Hepatocyte (in vitro differentiated cells): ENCODE measurements at regions not wholly inside any gene's neighbourhood (a gene's known extent, or its start where the extent isn't known, plus 50 kb on each side); places are given as distances from the start of the nearest gene placed in this dataset.
"Not testable (repeated sequence)": the region's sequence is repeated elsewhere in the genome, so short reads cannot be mapped to it uniquely, and the experiment has no call there.

ENCODE experiments used
- DNase-seq: peaks from one replicate; pipeline ENCODE4 v3.0.0-alpha.2; 2016; ENCODE audit warnings: low spot score
- H2AFZ ChIP-seq: fragments of 200-600 bp; sonication (generic); 2 replicates; pipeline ENCODE4 v1.6.0; 2016; ENCODE audit warnings: antibody characterized with exemption, mild to moderate bottlenecking
- H3K27ac ChIP-seq: fragments of 200-600 bp; sonication (generic); 2 replicates; pipeline ENCODE4 v1.5.1; 2016; ENCODE audit warnings: mild to moderate bottlenecking
- H3K27me3 ChIP-seq: fragments of 200-600 bp; sonication (generic); 2 replicates; pipeline ENCODE4 v1.6.1; 2016
- H3K36me3 ChIP-seq: fragments of 200-600 bp; sonication (generic); replicated peaks from 2 replicates; pipeline ENCODE4 v1.5.1; 2016; ENCODE audit warnings: low read depth; ENCODE audit not compliant: insufficient read depth
- H3K4me1 ChIP-seq: fragments of 200-600 bp; sonication (generic); 2 replicates; pipeline ENCODE4 v1.5.1; 2016; ENCODE audit warnings: mild to moderate bottlenecking, moderate library complexity; ENCODE audit not compliant: insufficient read depth
- H3K4me2 ChIP-seq: fragments of 200-600 bp; sonication (generic); 2 replicates; pipeline ENCODE4 v1.6.0; 2016
- H3K4me3 ChIP-seq: fragments of 200-600 bp; sonication (generic); 2 replicates; pipeline ENCODE4 v1.5.1; 2016; ENCODE audit warnings: mild to moderate bottlenecking
- H3K79me2 ChIP-seq: fragments of 200-600 bp; sonication (generic); 2 replicates; pipeline ENCODE4 v1.6.0; 2017; ENCODE audit warnings: mild to moderate bottlenecking
- H3K9me2 ChIP-seq: fragments of 200-600 bp; sonication (generic); replicated peaks from 2 replicates; pipeline ENCODE4 v1.6.0; 2017; ENCODE audit warnings: mild to moderate bottlenecking; ENCODE audit not compliant: insufficient read depth
- H3K9me3 ChIP-seq: fragments of 200-600 bp; sonication (generic); 2 replicates; pipeline ENCODE4 v1.5.1; 2016; ENCODE audit warnings: low read depth, mild to moderate bottlenecking
- H4K20me1 ChIP-seq: fragments of 200-600 bp; sonication (generic); 2 replicates; pipeline ENCODE4 v1.6.0; 2016; ENCODE audit warnings: mild to moderate bottlenecking; ENCODE audit not compliant: insufficient read depth, poor library complexity, severe bottlenecking
- EZH2 ChIP-seq: fragments of 200-600 bp; sonication (generic); IDR thresholded peaks from 2 replicates; pipeline ENCODE4 v1.6.1; 2016; ENCODE audit warnings: antibody characterized with exemption, mild to moderate bottlenecking, borderline replicate concordance
- EZH2phosphoT487 ChIP-seq: fragments of 200-600 bp; sonication (generic); IDR thresholded peaks from one replicate; pipeline ENCODE4 v1.6.1; 2018; ENCODE audit warnings: antibody characterized with exemption, mild to moderate bottlenecking, low read depth, moderate library complexity; ENCODE audit not compliant: unreplicated experiment, severe bottlenecking
- WGBS: methylation state at CpG from one replicate; pipeline ENCODE4 v1.1.6; 2016; ENCODE audit warnings: low lambda C conversion rate; ENCODE audit errors: missing lambda C conversion rate; 5-methylcytosine and 5-hydroxymethylcytosine counted together
- TF ChIP-seq, protein P1 (sequence below): fragments of 200-600 bp; sonication (generic); IDR thresholded peaks from 2 replicates; pipeline ENCODE4 v1.5.1; 2016; ENCODE audit warnings: antibody characterized with exemption, mild to moderate bottlenecking; ENCODE audit not compliant: poor library complexity

DNA sequence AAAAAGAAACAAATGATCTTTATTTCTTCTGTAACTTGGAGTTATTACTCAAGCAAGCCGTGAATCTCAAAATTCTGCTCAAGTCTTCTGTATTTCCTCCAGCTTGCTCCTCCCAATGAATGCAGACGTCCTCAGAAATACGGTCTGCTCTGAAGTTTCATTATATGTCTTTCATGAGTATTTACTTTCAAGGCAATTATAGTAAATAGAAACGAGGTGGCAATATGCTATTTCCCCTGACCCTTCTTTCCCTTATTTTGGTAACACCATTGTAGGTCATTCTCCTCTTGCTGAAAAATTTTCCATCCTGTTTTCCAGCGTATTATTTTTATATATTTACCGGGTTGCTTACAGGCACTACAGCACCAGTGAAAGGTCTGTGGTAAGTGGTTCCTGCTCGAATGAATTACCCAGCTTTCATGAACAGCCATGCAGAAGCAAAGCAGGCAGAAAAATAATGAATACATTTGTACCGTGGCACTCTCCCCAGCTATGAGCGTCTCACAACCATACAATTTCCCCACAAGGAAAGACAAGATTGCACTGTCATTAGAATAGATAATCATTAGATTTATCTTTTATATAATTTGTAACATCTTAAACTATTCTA, 350.9 kb upstream of the PKN2 start:
- Histone ChIP-seq H3K9me2 (no peaks in the 10 kb centered on the region), H3K4me1 (no peaks in the 10 kb centered on the region), H3K9me3 (no peaks in the 10 kb centered on the region), H2AFZ (no peak overlapping the region), H3K4me2 (no peak overlapping the region), H3K36me3 (no peaks in the 10 kb centered on the region), H3K4me3 (no peak overlapping the region), H3K27ac (no peak overlapping the region), H3K27me3 (no peaks in the 10 kb centered on the region), H3K79me2 (no peaks in the 10 kb centered on the region), H4K20me1 (no peaks in the 10 kb centered on the region)
- DNase-seq, result no peak
- no peak for TF ChIP-seq EZH2phosphoT487
- WGBS, result 65% methylated on average over 9 of the region's 9 CpGs

DNA sequence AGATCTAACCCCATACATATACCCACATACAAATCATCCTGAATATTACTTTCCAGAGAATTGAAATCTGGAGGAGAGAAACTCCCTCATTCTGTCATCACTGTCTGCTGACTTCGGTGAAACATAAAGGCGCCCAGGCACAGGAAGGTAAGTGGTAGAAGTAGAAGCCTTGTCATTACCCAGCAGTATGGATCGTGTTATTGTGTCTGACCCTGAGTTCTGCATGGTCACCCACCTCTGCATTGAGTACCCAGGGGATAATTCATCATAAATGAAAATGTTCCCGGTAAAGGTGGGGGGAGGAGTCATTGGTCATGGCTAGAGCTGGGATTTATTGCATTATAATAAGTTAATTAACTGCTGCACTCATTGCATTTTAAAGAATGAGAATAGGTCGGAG, 342.6 kb upstream of the PKN2 start:
- Histone ChIP-seq H3K4me2 (no peak overlapping the region), H3K9me2 (no peaks in the 10 kb centered on the region), H2AFZ (no peak overlapping the region), H3K4me3 (no peak overlapping the region), H3K27me3 (no peaks in the 10 kb centered on the region), H3K36me3 (no peaks in the 10 kb centered on the region), H3K79me2 (no peaks in the 10 kb centered on the region), H3K27ac (no peak overlapping the region), H3K9me3 (no peaks in the 10 kb centered on the region), H3K4me1 (no peaks in the 10 kb centered on the region), H4K20me1 (no peaks in the 10 kb centered on the region)
- DNase-seq, result no peak
- 90% methylated on average over 5 of the region's 5 CpGs for WGBS
- TF ChIP-seq, protein P1, sequence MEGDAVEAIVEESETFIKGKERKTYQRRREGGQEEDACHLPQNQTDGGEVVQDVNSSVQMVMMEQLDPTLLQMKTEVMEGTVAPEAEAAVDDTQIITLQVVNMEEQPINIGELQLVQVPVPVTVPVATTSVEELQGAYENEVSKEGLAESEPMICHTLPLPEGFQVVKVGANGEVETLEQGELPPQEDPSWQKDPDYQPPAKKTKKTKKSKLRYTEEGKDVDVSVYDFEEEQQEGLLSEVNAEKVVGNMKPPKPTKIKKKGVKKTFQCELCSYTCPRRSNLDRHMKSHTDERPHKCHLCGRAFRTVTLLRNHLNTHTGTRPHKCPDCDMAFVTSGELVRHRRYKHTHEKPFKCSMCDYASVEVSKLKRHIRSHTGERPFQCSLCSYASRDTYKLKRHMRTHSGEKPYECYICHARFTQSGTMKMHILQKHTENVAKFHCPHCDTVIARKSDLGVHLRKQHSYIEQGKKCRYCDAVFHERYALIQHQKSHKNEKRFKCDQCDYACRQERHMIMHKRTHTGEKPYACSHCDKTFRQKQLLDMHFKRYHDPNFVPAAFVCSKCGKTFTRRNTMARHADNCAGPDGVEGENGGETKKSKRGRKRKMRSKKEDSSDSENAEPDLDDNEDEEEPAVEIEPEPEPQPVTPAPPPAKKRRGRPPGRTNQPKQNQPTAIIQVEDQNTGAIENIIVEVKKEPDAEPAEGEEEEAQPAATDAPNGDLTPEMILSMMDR, result no peak
- no peak for TF ChIP-seq EZH2phosphoT487
- TF ChIP-seq EZH2, result no peak

DNA sequence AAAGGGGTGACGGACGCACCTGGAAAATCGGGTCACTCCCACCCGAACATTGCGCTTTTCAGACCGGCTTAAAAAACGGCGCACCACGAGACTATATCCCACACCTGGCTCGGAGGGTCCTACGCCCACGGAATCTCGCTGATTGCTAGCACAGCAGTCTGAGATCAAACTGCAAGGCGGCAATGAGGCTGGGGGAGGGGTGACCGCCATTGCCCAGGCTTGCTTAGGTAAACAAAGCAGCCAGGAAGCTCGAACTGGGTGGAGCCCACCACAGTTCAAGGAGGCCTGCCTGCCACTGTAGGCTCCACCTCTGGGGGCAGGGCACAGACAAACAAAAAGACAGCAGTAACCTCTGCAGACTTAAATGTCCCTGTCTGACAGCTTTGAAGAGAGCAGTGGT, 342.0 kb upstream of the PKN2 start:
- not testable (repeated sequence) for H3K9me3 ChIP-seq
- WGBS, result 91% methylated on average over 14 of the region's 16 CpGs

DNA sequence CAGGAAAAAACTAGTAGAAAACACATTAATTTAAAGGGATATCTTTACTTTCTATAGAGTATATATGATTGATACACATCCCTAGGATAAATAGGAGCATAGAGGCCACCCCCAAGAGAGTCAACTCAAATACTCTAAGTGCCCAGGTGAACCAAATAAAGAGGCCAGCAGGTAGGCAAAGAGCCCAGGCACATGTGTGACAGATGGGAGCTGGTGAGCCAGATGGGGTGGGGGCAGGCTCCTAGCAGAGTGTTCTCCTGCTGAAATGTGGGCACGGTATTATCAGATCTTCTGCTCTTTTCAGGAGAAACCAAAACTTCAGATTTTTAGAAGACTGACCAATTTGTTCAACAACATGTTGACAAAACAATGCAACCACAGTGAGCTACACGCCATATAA, 333.4 kb upstream of the PKN2 start:
- DNase-seq, result no peak
- Histone ChIP-seq H3K4me3 (no peak overlapping the region), H2AFZ (no peak overlapping the region), H3K79me2 (no peaks in the 10 kb centered on the region), H3K9me3 (no peaks in the 10 kb centered on the region), H3K36me3 (no peaks in the 10 kb centered on the region), H3K4me1 (no peaks in the 10 kb centered on the region), H4K20me1 (no peaks in the 10 kb centered on the region), H3K27me3 (no peaks in the 10 kb centered on the region), H3K4me2 (no peak overlapping the region), H3K9me2 (no peaks in the 10 kb centered on the region), H3K27ac (no peak overlapping the region)
- no peak for TF ChIP-seq EZH2phosphoT487
- TF ChIP-seq, protein P1, result no peak
- TF ChIP-seq EZH2, result no peak
- WGBS, result 93% methylated on average over 2 of the region's 2 CpGs

More for the DNA sequence above, 342.0 kb upstream of the PKN2 start:
- not testable (repeated sequence) for H3K27ac ChIP-seq, H4K20me1 ChIP-seq, H2AFZ ChIP-seq, H3K4me1 ChIP-seq, H3K9me2 ChIP-seq, DNase-seq, H3K79me2 ChIP-seq, H3K4me3 ChIP-seq, H3K4me2 ChIP-seq, H3K27me3 ChIP-seq, H3K36me3 ChIP-seq

DNA sequence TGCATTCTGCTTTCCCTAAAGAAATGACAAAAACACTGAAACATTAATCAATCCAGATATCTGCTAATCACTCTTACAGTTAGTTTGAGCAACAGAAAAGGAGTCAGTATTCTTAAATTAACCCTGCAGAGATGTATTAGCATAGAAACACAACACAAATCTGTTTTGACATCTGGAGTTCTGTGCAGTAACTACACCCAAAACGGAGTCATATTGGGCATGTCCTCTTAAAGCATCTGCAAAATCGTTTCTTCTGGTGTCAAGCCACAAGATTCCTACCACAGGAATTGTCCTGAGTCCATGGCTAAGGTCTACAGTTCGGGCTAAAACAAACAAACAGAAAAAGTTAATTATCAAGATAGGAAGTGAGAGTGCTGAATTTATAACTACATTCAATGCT, 332.1 kb upstream of the PKN2 start:
- Histone ChIP-seq H3K9me2 (no peaks in the 10 kb centered on the region), H2AFZ (no peak overlapping the region), H3K27ac (no peak overlapping the region), H3K27me3 (no peaks in the 10 kb centered on the region), H4K20me1 (no peaks in the 10 kb centered on the region), H3K4me3 (no peak overlapping the region), H3K36me3 (no peaks in the 10 kb centered on the region), H3K4me2 (no peak overlapping the region), H3K79me2 (no peaks in the 10 kb centered on the region), H3K9me3 (no peaks in the 10 kb centered on the region), H3K4me1 (no peaks in the 10 kb centered on the region)
- DNase-seq, result no peak
- no peak for TF ChIP-seq EZH2
- TF ChIP-seq, protein P1, result no peak
- no peak for TF ChIP-seq EZH2phosphoT487
- 66% methylated on average over 3 of the region's 3 CpGs for WGBS
